HUES6 (cell line): ENCODE measurements at regions not wholly inside any gene's neighbourhood (a gene's known extent, or its start where the extent isn't known, plus 50 kb on each side); places are given as distances from the start of the nearest gene placed in this dataset.
"Not testable (repeated sequence)": the region's sequence is repeated elsewhere in the genome, so short reads cannot be mapped to it uniquely, and the experiment has no call there.

Experiments used
- H3K27ac ChIP-seq: 2 replicates; pipeline ENCODE4 v1.7.0; 2013; ENCODE audit warnings: low read depth, mild to moderate bottlenecking, low read length, inconsistent platforms
- H3K27me3 ChIP-seq: 2 replicates; pipeline ENCODE4 v1.6.1; 2013; ENCODE audit warnings: low read length; ENCODE audit not compliant: control insufficient read depth, insufficient read depth
- H3K36me3 ChIP-seq: 2 replicates; pipeline ENCODE4 v1.6.1; 2013; ENCODE audit warnings: low read length; ENCODE audit not compliant: control insufficient read depth, insufficient read depth
- H3K4me1 ChIP-seq: 2 replicates; pipeline ENCODE4 v1.6.1; 2013; ENCODE audit warnings: low read length; ENCODE audit not compliant: control insufficient read depth, insufficient read depth
- H3K4me3 ChIP-seq: 2 replicates; pipeline ENCODE4 v1.5.1; 2013; ENCODE audit warnings: low read depth, low read length
- H3K9ac ChIP-seq: one replicate; pipeline ENCODE4 v1.6.1; 2013; ENCODE audit warnings: mild to moderate bottlenecking, low read length
- H3K9me3 ChIP-seq: 2 replicates; pipeline ENCODE4 v1.6.1; 2013; ENCODE audit warnings: low read depth, low read length; ENCODE audit not compliant: control insufficient read depth, insufficient read depth

DNA sequence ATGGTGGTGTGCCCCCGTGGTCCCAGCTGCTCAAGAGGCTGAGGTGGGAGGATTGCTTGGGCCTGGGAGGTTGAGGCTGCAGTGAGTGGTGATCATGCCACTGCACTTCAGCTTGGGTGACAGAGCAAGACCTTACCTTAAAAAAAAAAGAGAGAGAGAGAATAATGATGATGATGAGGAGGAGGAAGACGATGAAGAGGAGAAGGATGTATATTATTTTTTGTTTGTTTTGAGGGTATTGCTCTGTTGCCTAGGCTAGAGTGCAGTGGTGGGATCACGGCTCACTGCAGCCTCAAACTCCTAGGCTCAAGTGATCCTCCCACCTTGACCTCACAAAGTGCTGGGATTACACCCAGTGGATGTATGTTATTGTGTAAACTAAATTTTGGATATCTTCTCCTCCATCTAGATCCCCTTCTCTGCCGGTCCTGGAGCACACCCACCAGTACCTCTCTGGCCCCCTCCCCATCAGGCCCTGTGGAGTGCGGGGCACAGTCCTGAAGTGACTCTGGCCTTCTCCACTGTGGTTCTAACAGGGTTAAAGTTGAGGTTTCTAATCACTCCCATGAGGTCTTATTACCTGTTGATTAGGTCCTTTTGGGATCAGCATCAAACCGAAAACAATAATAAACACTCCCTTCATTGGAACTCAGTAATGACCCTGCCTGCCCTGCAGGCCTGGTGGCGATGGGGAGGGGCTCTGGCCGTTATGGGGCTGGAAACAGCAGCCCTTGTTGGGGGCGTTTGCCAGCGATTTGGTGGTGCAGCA, 60.5 kb upstream of the ZFHX3 start:
- no peak overlapping the region for H3K27ac ChIP-seq
- H3K9me3 ChIP-seq = no peaks in the 10 kb centered on the region
- H3K4me3 ChIP-seq = no peak overlapping the region
- no peak overlapping the region for H3K9ac ChIP-seq
- 0 out of 2 replicates have a peak, but pooled peaks cover 3% of the 10 kb centered on the region for H3K27me3 ChIP-seq
- H3K36me3 ChIP-seq = no peaks in the 10 kb centered on the region
- peaks cover 3% of the 10 kb centered on the region; the same call in 1 of the 2 replicates for H3K4me1 ChIP-seq

GRCh38 chr16:73107371-73107770, 59.4 kb upstream of the ZFHX3 start:
- Histone ChIP-seq H3K4me1 (no peaks in the 10 kb centered on the region), H3K4me3 (no peak overlapping the region), H3K36me3 (no peaks in the 10 kb centered on the region), H3K27me3 (0 out of 2 replicates have a peak, but pooled peaks cover 3% of the 10 kb centered on the region), H3K9ac (no peak overlapping the region), H3K9me3 (no peaks in the 10 kb centered on the region), H3K27ac (no peak overlapping the region)

DNA sequence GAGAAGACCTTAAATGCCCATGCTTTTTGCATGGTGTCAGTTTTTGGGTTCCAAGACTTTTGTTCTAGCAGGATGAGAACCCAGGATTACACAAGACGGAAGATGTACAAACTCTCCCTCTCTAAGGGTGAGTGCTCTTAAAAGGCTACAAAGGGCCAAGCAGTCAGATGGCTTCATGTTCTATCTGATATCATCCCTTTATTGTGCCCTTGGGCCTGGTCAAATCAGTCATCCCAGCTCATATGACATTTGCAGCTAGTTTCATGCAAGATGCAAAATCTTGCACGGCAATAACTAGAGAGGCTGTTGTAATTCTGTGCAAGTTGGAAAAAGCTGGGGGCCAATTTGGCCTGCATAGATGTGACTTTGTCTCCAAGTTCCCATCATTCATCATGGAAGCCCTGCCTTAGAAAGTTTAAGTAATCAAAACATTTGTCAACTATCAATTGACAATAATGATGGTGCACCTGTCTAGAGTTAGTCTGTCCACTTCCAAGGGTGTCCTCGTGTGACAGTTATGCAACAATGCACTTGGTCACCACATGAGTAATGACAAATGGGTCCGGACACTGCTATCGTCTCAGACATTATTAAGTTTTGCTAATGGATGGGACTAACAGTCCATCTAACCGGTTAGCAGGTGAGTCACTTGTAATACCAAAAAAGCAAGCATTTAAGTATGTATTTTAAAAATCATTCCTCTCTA, 58.6 kb upstream of the ZFHX3 start:
- H3K27me3 ChIP-seq = 0 out of 2 replicates have a peak, but pooled peaks cover under 1% of the 10 kb centered on the region
- no peaks in the 10 kb centered on the region for H3K4me1 ChIP-seq
- no peak overlapping the region for H3K27ac ChIP-seq
- H3K4me3 ChIP-seq = no peak overlapping the region
- no peaks in the 10 kb centered on the region for H3K36me3 ChIP-seq
- no peaks in the 10 kb centered on the region for H3K9me3 ChIP-seq
- H3K9ac ChIP-seq = no peak overlapping the region

GRCh38 chr16:73101568-73101967, 53.6 kb upstream of the ZFHX3 start:
- Histone ChIP-seq H3K4me3 (no peak overlapping the region), H3K27me3 (no peaks in the 10 kb centered on the region), H3K36me3 (no peaks in the 10 kb centered on the region), H3K27ac (no peak overlapping the region), H3K9ac (no peak overlapping the region), H3K9me3 (no peaks in the 10 kb centered on the region), H3K4me1 (no peaks in the 10 kb centered on the region)

GRCh38 chr16:73099601-73100000, 51.7 kb upstream of the ZFHX3 start:
- H3K27ac ChIP-seq, H3K4me3 ChIP-seq, H3K9me3 ChIP-seq, H3K4me1 ChIP-seq, H3K36me3 ChIP-seq, H3K27me3 ChIP-seq, H3K9ac ChIP-seq: not testable (repeated sequence)
